ENCODE measurements at regions not wholly inside any gene's neighbourhood (a gene's known extent, or its start where the extent isn't known, plus 50 kb on each side); places are given as distances from the start of the nearest gene placed in this dataset.
"Not testable (repeated sequence)": the region's sequence is repeated elsewhere in the genome, so short reads cannot be mapped to it uniquely, and the experiment has no call there.

GRCh38 chr7:19353180-19353579 is 208.0 kb upstream of the FERD3L start:
- no peak overlapping the region for H3K4me3 Mint-ChIP-seq (ENCODE audit: unreplicated experiment)
- H3K27ac Mint-ChIP-seq (ENCODE audit: unreplicated experiment) = no peak overlapping the region
- DNase-seq (ENCODE audit: low spot score) = no peak
- H3K27me3 Mint-ChIP-seq (ENCODE audit: unreplicated experiment) = peaks cover 3% of the 10 kb centered on the region
- no peaks in the 10 kb centered on the region for H3K9me3 Mint-ChIP-seq (ENCODE audit: unreplicated experiment)
- TF ChIP-seq, protein P1, sequence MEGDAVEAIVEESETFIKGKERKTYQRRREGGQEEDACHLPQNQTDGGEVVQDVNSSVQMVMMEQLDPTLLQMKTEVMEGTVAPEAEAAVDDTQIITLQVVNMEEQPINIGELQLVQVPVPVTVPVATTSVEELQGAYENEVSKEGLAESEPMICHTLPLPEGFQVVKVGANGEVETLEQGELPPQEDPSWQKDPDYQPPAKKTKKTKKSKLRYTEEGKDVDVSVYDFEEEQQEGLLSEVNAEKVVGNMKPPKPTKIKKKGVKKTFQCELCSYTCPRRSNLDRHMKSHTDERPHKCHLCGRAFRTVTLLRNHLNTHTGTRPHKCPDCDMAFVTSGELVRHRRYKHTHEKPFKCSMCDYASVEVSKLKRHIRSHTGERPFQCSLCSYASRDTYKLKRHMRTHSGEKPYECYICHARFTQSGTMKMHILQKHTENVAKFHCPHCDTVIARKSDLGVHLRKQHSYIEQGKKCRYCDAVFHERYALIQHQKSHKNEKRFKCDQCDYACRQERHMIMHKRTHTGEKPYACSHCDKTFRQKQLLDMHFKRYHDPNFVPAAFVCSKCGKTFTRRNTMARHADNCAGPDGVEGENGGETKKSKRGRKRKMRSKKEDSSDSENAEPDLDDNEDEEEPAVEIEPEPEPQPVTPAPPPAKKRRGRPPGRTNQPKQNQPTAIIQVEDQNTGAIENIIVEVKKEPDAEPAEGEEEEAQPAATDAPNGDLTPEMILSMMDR (IDR thresholded peaks at IDR 0.05; ENCODE audit: unreplicated experiment) = no peak
- H3K36me3 Mint-ChIP-seq (ENCODE audit: low read depth, unreplicated experiment) = no peaks in the 10 kb centered on the region
- no peaks in the 10 kb centered on the region for H3K4me1 Mint-ChIP-seq (ENCODE audit: unreplicated experiment)

DNA sequence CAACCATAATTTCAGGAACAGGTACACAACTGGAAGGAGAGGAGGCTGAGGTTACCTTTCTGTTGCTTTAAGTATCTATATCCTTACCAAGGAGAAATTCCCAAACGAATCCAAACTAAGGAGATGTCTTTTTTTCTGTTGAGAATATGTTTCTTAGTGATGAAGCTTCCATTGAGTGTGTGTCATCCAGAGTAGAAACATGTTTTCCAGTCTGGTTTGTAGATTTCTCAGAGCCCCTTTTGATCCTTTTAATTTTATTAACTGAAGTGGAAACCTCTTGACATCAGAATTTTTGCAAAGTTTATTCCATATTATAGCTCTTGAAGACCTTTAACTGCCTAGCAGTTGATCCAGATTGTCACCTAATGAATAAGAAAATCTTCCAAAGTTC is 207.1 kb upstream of the FERD3L start:
- peaks cover 3% of the 10 kb centered on the region for H3K27me3 Mint-ChIP-seq (ENCODE audit: unreplicated experiment)
- no peak overlapping the region for H3K27ac Mint-ChIP-seq (ENCODE audit: unreplicated experiment)
- H3K4me1 Mint-ChIP-seq (ENCODE audit: unreplicated experiment) = no peaks in the 10 kb centered on the region
- H3K4me3 Mint-ChIP-seq (ENCODE audit: unreplicated experiment) = no peak overlapping the region
- no peaks in the 10 kb centered on the region for H3K36me3 Mint-ChIP-seq (ENCODE audit: low read depth, unreplicated experiment)
- no peak for DNase-seq (ENCODE audit: low spot score)
- TF ChIP-seq, protein P1 (IDR thresholded peaks at IDR 0.05; ENCODE audit: unreplicated experiment) = no peak
- no peaks in the 10 kb centered on the region for H3K9me3 Mint-ChIP-seq (ENCODE audit: unreplicated experiment)

DNA sequence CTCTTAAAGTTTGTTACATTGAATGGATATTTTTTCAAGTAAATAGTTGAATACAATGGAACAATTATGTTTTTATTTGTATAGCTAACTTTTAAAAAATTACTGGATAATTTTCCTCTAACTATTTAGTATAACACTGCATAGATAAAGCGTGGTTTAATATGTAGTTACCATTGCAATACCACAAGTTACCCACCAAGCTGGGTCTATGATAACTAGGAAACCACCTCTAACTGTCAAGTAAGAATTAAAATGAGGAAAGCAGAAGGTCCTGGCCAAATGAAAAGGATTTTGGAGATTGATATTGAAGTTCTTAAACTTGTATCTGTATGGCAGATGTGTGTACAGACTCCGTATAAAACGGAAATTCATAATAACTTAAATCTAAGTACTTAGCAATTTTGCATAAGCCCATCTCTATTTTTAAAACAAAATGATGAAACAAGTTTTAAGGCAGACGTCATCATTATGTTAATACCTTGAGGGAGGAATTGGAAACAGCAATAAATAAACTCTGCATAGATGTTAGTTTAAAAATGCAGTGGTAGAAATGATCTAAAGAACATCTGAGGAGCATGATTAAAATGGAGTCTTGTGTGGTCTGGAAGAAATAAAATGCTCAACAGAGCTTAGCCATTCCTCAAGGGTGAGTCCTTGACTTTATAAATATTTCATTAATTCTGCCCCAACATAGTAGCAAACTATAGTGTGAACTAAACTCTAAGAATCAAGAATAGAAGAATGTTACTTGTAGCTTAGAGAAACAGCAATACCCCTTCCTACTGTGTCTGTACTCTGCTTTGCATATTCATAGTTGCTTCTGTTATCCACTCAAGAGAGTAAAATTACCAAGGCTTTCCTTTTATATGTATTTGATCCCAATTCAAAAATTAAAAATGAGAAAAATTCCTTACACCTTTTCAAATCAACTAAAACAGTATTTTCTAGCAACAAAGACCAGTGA is 206.4 kb upstream of the FERD3L start:
- Mint-ChIP-seq H3K4me1 (ENCODE audit: unreplicated experiment) (no peaks in the 10 kb centered on the region), H3K36me3 (ENCODE audit: low read depth, unreplicated experiment) (no peaks in the 10 kb centered on the region), H3K9me3 (ENCODE audit: unreplicated experiment) (no peaks in the 10 kb centered on the region), H3K27ac (ENCODE audit: unreplicated experiment) (no peak overlapping the region), H3K4me3 (ENCODE audit: unreplicated experiment) (no peak overlapping the region), H3K27me3 (ENCODE audit: unreplicated experiment) (peaks cover 3% of the 10 kb centered on the region)
- no peak for DNase-seq (ENCODE audit: low spot score)
- TF ChIP-seq, protein P1 (IDR thresholded peaks at IDR 0.05; ENCODE audit: unreplicated experiment) = no peak

GRCh38 chr7:19339512-19339911 is 194.3 kb upstream of the FERD3L start:
- no peaks in the 10 kb centered on the region for H3K9me3 Mint-ChIP-seq (ENCODE audit: unreplicated experiment)
- DNase-seq (ENCODE audit: low spot score) = no peak
- peaks cover 2% of the 10 kb centered on the region for H3K27me3 Mint-ChIP-seq (ENCODE audit: unreplicated experiment)
- H3K4me1 Mint-ChIP-seq (ENCODE audit: unreplicated experiment) = no peaks in the 10 kb centered on the region
- no peak overlapping the region for H3K27ac Mint-ChIP-seq (ENCODE audit: unreplicated experiment)
- H3K4me3 Mint-ChIP-seq (ENCODE audit: unreplicated experiment) = no peak overlapping the region
- TF ChIP-seq, protein P1 (IDR thresholded peaks at IDR 0.05; ENCODE audit: unreplicated experiment) = no peak
- no peaks in the 10 kb centered on the region for H3K36me3 Mint-ChIP-seq (ENCODE audit: low read depth, unreplicated experiment)

GRCh38 chr7:19338512-19338911 is 193.3 kb upstream of the FERD3L start:
- not testable (repeated sequence) for H3K4me1 Mint-ChIP-seq (ENCODE audit: unreplicated experiment); DNase-seq (ENCODE audit: low spot score); H3K27me3 Mint-ChIP-seq (ENCODE audit: unreplicated experiment); H3K27ac Mint-ChIP-seq (ENCODE audit: unreplicated experiment); H3K9me3 Mint-ChIP-seq (ENCODE audit: unreplicated experiment); H3K4me3 Mint-ChIP-seq (ENCODE audit: unreplicated experiment); H3K36me3 Mint-ChIP-seq (ENCODE audit: low read depth, unreplicated experiment)

Data from endothelial cell (in vitro differentiated cells).